ENCODE measurements at regions not wholly inside any gene's neighbourhood (a gene's known extent, or its start where the extent isn't known, plus 50 kb on each side); places are given as distances from the start of the nearest gene placed in this dataset.
"Not testable (repeated sequence)": the region's sequence is repeated elsewhere in the genome, so short reads cannot be mapped to it uniquely, and the experiment has no call there.

DNA sequence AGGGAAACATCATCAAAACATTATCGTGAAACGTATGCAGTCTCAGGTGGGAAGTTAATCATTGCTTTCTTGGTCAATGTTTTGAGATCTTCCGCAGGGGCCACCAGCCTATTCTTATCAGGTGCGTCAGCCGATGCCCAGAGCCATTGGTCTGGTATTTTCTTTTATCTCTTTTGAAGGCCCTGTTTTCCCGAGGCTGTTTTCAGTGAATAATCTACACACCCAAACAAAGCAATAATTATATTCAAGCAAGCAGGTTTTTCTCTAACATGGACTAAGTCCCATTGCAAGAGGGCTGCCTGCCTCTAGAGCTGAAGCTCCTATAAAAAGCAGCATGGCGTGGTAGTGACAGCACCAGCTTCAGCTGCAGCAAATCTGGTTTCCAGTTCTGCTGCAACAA is 430.0 kb upstream of the ID2 start:
- H3K36me3 ChIP-seq (ENCODE audit: control insufficient read depth, low read length), result no peaks in the 10 kb centered on the region
- no peaks in the 10 kb centered on the region for H3F3A ChIP-seq (ENCODE audit: control insufficient read depth, insufficient read depth)
- H3K4me1 ChIP-seq (ENCODE audit: control insufficient read depth, low read length), result peaks cover 14% of the 10 kb centered on the region
- no peak overlapping the region for H3K27ac ChIP-seq (ENCODE audit: low read depth, low read length)
- H4K20me1 ChIP-seq (ENCODE audit: control insufficient read depth, insufficient read depth, low read depth, low read length), result no peaks in the 10 kb centered on the region
- H3K9me3 ChIP-seq (ENCODE audit: control insufficient read depth, insufficient read depth, low read length), result peaks cover 17% of the 10 kb centered on the region; the same call in 1 of the 2 replicates
- H3K27me3 ChIP-seq (ENCODE audit: control insufficient read depth, low read length), result no peaks in the 10 kb centered on the region
- no peak overlapping the region for H3K4me3 ChIP-seq (ENCODE audit: low read length)
- no peaks in the 10 kb centered on the region for H3K9me2 ChIP-seq (replicated peaks; ENCODE audit: control insufficient read depth, low read length)
- H3K4me2 ChIP-seq (ENCODE audit: low read length), result no peak overlapping the region
- TF ChIP-seq, protein P1, sequence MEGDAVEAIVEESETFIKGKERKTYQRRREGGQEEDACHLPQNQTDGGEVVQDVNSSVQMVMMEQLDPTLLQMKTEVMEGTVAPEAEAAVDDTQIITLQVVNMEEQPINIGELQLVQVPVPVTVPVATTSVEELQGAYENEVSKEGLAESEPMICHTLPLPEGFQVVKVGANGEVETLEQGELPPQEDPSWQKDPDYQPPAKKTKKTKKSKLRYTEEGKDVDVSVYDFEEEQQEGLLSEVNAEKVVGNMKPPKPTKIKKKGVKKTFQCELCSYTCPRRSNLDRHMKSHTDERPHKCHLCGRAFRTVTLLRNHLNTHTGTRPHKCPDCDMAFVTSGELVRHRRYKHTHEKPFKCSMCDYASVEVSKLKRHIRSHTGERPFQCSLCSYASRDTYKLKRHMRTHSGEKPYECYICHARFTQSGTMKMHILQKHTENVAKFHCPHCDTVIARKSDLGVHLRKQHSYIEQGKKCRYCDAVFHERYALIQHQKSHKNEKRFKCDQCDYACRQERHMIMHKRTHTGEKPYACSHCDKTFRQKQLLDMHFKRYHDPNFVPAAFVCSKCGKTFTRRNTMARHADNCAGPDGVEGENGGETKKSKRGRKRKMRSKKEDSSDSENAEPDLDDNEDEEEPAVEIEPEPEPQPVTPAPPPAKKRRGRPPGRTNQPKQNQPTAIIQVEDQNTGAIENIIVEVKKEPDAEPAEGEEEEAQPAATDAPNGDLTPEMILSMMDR (IDR thresholded peaks at IDR 0.05; ENCODE audit: low read depth, low read length, poor library complexity, severe bottlenecking), result no peak
- TF ChIP-seq EZH2phosphoT487 (IDR thresholded peaks at IDR 0.05; ENCODE audit: borderline replicate concordance, low read length), result no peak
- H3K79me2 ChIP-seq (ENCODE audit: control insufficient read depth, low read length), result no peaks in the 10 kb centered on the region

DNA sequence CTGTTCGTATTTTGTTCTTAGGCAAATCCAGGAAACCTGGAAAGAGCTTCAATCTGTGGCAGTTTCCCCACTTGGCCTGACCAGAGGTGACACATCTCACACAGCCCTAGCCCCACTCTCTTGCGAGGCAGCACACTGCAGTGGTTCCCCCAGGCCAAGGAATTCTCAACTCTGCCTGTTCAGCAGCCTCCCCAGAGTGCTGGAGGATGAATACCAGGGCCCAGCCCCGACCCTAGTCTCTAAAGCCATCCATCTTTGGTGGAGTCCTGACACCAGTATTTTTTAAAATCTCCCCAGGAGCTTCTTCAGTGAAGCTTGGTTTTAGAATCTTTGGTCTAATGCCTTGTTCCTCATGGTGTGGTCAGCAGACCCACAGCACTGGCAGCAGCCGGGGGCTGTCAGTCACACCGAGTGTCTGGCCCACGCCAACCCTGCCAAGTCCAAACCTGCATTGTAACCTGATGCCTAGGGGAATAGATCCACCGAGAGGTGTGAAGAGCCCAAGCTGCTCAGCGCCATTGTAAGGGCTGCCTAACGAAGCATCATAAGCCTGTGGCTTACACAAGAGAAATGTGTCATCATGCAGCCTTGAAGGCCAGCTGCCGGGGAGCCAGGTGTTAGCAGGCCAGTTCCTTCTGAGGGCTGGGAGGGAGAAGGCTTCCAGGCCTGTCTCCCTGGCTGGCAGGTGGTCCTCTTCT is 428.7 kb upstream of the ID2 start:
- Histone ChIP-seq H3K4me2 (ENCODE audit: low read length) (no peak overlapping the region), H4K20me1 (ENCODE audit: control insufficient read depth, insufficient read depth, low read depth, low read length) (no peaks in the 10 kb centered on the region), H3K4me3 (ENCODE audit: low read length) (no peak overlapping the region), H3K79me2 (ENCODE audit: control insufficient read depth, low read length) (no peaks in the 10 kb centered on the region), H3K9me3 (ENCODE audit: control insufficient read depth, insufficient read depth, low read length) (peaks cover 17% of the 10 kb centered on the region; the same call in 1 of the 2 replicates), H3K4me1 (ENCODE audit: control insufficient read depth, low read length) (peaks cover 8% of the 10 kb centered on the region), H3K9me2 (replicated peaks; ENCODE audit: control insufficient read depth, low read length) (no peaks in the 10 kb centered on the region), H3K27ac (ENCODE audit: low read depth, low read length) (no peak overlapping the region), H3K36me3 (ENCODE audit: control insufficient read depth, low read length) (no peaks in the 10 kb centered on the region), H3K27me3 (ENCODE audit: control insufficient read depth, low read length) (no peaks in the 10 kb centered on the region), H3F3A (ENCODE audit: control insufficient read depth, insufficient read depth) (no peaks in the 10 kb centered on the region)
- TF ChIP-seq EZH2phosphoT487 (IDR thresholded peaks at IDR 0.05; ENCODE audit: borderline replicate concordance, low read length), result no peak
- TF ChIP-seq, protein P1 (IDR thresholded peaks at IDR 0.05; ENCODE audit: low read depth, low read length, poor library complexity, severe bottlenecking), result no peak

- H3K4me2 ChIP-seq (ENCODE audit: low read length), result no peak overlapping the region
- H3K4me3 ChIP-seq (ENCODE audit: low read length), result no peak overlapping the region
- no peak overlapping the region for H3K27ac ChIP-seq (ENCODE audit: low read depth, low read length)
- no peak for TF ChIP-seq EZH2phosphoT487 (IDR thresholded peaks at IDR 0.05; ENCODE audit: borderline replicate concordance, low read length)
- TF ChIP-seq, protein P1 (IDR thresholded peaks at IDR 0.05; ENCODE audit: low read depth, low read length, poor library complexity, severe bottlenecking), result no peak
- H3K9me3 ChIP-seq (ENCODE audit: control insufficient read depth, insufficient read depth, low read length), result peaks cover 17% of the 10 kb centered on the region; the same call in 1 of the 2 replicates
- H3K27me3 ChIP-seq (ENCODE audit: control insufficient read depth, low read length), result no peaks in the 10 kb centered on the region
- H3K4me1 ChIP-seq (ENCODE audit: control insufficient read depth, low read length), result peaks cover 2% of the 10 kb centered on the region
- H3K9me2 ChIP-seq (replicated peaks; ENCODE audit: control insufficient read depth, low read length), result no peaks in the 10 kb centered on the region
- no peaks in the 10 kb centered on the region for H3F3A ChIP-seq (ENCODE audit: control insufficient read depth, insufficient read depth)
- no peaks in the 10 kb centered on the region for H4K20me1 ChIP-seq (ENCODE audit: control insufficient read depth, insufficient read depth, low read depth, low read length)
- no peaks in the 10 kb centered on the region for H3K79me2 ChIP-seq (ENCODE audit: control insufficient read depth, low read length)
- no peaks in the 10 kb centered on the region for H3K36me3 ChIP-seq (ENCODE audit: control insufficient read depth, low read length)
Observed at GRCh38 chr2:8253781-8254180, 428.1 kb upstream of the ID2 start.

GRCh38 chr2:8254214-8254613 is 427.6 kb upstream of the ID2 start:
- H3K27ac ChIP-seq (ENCODE audit: low read depth, low read length); H3K27me3 ChIP-seq (ENCODE audit: control insufficient read depth, low read length); H3K4me1 ChIP-seq (ENCODE audit: control insufficient read depth, low read length): not testable (repeated sequence)

More at GRCh38 chr2:8254214-8254613, 427.6 kb upstream of the ID2 start:
- not testable (repeated sequence) for H3K36me3 ChIP-seq (ENCODE audit: control insufficient read depth, low read length); H4K20me1 ChIP-seq (ENCODE audit: control insufficient read depth, insufficient read depth, low read depth, low read length); H3F3A ChIP-seq (ENCODE audit: control insufficient read depth, insufficient read depth); H3K4me2 ChIP-seq (ENCODE audit: low read length); H3K4me3 ChIP-seq (ENCODE audit: low read length); H3K79me2 ChIP-seq (ENCODE audit: control insufficient read depth, low read length); H3K9me2 ChIP-seq (replicated peaks; ENCODE audit: control insufficient read depth, low read length)
- peaks cover 15% of the 10 kb centered on the region; the same call in 1 of the 2 replicates for H3K9me3 ChIP-seq (ENCODE audit: control insufficient read depth, insufficient read depth, low read length)

Data from DOHH2 (cell line).